Adrenal gland (tissue), 5 donors: ENCODE measurements at regions not wholly inside any gene's neighbourhood (a gene's known extent, or its start where the extent isn't known, plus 50 kb on each side); places are given as distances from the start of the nearest gene placed in this dataset.

Experiments used
- CTCF ChIP-seq, 6 experiments: fragments of 450-650 bp in 4 of 6; fragments of 200-600 bp in 2 of 6; sonication (generic) in 1 of 6; IDR thresholded peaks; 1 replicate in 5 of 6; 2 replicates in 1 of 6; pipeline versions ENCODE4 v1.5.1 to v1.8.0; 2016 to 2021; ENCODE audit warnings: antibody characterized with exemption in 6 of 6, mild to moderate bottlenecking in 2 of 6, moderate library complexity in 1 of 6
- POLR2A ChIP-seq, 2 donors: fragments of 450-650 bp; IDR thresholded peaks; one replicate each; pipeline ENCODE4 v1.6.1; 2017; ENCODE audit warnings: antibody characterized with exemption in 2 of 2, mild to moderate bottlenecking in 2 of 2, moderate library complexity in 1 of 2
- donor health status: DM: no; HTN: no; CAD: no.

DNA sequence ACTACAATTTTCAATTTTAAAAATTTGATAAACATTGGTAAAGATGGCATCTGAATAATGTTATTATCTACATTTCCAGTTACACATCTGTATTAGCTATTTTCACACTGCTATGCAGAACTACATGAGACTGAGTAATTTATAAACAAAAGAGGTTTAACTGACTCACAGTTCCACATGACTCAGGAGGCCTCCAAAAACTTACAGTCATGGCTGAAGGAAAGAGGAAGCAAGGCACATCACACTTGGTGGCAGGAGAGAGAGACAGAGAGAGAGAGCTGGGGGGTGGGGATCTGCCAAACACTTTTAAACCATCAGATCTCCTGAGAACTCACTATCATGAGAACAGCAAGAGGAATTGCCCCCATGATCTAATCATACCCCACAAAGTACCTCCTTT, 850.0 kb downstream of the LTN1 start:
- TF ChIP-seq CTCF (IDR thresholded peaks at IDR 0.05), result no peak
- TF ChIP-seq POLR2A (IDR thresholded peaks at IDR 0.05), result no peak
